ENCODE measurements at regions not wholly inside any gene's neighbourhood (a gene's known extent, or its start where the extent isn't known, plus 50 kb on each side); places are given as distances from the start of the nearest gene placed in this dataset.

DNA sequence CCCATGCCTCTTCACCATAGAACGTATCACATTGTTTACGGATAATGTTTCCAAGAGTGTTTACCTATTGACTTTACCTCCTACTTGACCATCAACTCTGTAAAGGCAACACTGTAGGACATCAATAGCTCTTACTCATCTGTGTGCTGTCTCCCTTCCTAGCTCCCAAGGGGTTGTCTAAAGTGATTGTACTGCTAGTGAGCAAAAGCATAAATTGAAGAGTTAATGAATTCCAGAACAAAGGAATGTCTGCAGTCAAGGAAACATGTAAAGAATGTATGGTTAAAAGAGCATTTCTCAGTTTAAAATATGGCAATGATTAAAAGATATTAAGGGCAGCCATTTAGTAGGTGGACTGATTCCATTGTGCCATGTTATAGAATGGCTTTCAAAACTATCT lies 985.4 kb downstream of the TBC1D32 start:
- Histone ChIP-seq H3K9ac (ENCODE audit: low read length in 3 of 3) (no peak overlapping the region), H3K4me3 (ENCODE audit: low read length in 3 of 3) (no peak overlapping the region), H3K36me3 (ENCODE audit: control insufficient read depth in 2 of 3, insufficient read depth in 3 of 3, low read length in 3 of 3) (no peaks in the 10 kb centered on the region), H3K27ac (ENCODE audit: low read depth in 2 of 2, low read length in 2 of 2) (no peak overlapping the region), H3K9me3 (ENCODE audit: control insufficient read depth in 2 of 3, insufficient read depth in 1 of 3, low read length in 3 of 3) (no peaks in the 10 kb centered on the region), H3K27me3 (ENCODE audit: control insufficient read depth, insufficient read depth, low read length) (no peaks in the 10 kb centered on the region), H3K4me1 (ENCODE audit: control insufficient read depth in 2 of 3, insufficient read depth in 2 of 3, low read depth in 1 of 3, low read length in 3 of 3) (no peaks in the 10 kb centered on the region)
- DNase-seq (no peak), FAIRE-seq (no peak)
- TF ChIP-seq, protein P1, sequence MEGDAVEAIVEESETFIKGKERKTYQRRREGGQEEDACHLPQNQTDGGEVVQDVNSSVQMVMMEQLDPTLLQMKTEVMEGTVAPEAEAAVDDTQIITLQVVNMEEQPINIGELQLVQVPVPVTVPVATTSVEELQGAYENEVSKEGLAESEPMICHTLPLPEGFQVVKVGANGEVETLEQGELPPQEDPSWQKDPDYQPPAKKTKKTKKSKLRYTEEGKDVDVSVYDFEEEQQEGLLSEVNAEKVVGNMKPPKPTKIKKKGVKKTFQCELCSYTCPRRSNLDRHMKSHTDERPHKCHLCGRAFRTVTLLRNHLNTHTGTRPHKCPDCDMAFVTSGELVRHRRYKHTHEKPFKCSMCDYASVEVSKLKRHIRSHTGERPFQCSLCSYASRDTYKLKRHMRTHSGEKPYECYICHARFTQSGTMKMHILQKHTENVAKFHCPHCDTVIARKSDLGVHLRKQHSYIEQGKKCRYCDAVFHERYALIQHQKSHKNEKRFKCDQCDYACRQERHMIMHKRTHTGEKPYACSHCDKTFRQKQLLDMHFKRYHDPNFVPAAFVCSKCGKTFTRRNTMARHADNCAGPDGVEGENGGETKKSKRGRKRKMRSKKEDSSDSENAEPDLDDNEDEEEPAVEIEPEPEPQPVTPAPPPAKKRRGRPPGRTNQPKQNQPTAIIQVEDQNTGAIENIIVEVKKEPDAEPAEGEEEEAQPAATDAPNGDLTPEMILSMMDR (IDR thresholded peaks at IDR 0.05; ENCODE audit: borderline replicate concordance, extremely low read depth, insufficient read depth): no peak
- intact Hi-C loops (cut with DNase I): no loop called here

- Histone ChIP-seq H3K36me3 (ENCODE audit: control insufficient read depth in 2 of 3, insufficient read depth in 3 of 3, low read length in 3 of 3) (no peaks in the 10 kb centered on the region), H3K27me3 (ENCODE audit: control insufficient read depth, insufficient read depth, low read length) (no peaks in the 10 kb centered on the region), H3K4me3 (ENCODE audit: low read length in 3 of 3) (no peak overlapping the region), H3K9me3 (ENCODE audit: control insufficient read depth in 2 of 3, insufficient read depth in 1 of 3, low read length in 3 of 3) (no peaks in the 10 kb centered on the region), H3K27ac (ENCODE audit: low read depth in 2 of 2, low read length in 2 of 2) (no peak overlapping the region), H3K9ac (ENCODE audit: low read length in 3 of 3) (no peak overlapping the region), H3K4me1 (ENCODE audit: control insufficient read depth in 2 of 3, insufficient read depth in 2 of 3, low read depth in 1 of 3, low read length in 3 of 3) (no peaks in the 10 kb centered on the region)
- no peak for FAIRE-seq
- no peak for DNase-seq
- intact Hi-C loops (cut with DNase I): no loop called here
- TF ChIP-seq, protein P1 (IDR thresholded peaks at IDR 0.05; ENCODE audit: borderline replicate concordance, extremely low read depth, insufficient read depth): no peak
These were observed 979.0 kb upstream of the MAN1A1 start for GRCh38 chr6:120328521-120328920.

DNA sequence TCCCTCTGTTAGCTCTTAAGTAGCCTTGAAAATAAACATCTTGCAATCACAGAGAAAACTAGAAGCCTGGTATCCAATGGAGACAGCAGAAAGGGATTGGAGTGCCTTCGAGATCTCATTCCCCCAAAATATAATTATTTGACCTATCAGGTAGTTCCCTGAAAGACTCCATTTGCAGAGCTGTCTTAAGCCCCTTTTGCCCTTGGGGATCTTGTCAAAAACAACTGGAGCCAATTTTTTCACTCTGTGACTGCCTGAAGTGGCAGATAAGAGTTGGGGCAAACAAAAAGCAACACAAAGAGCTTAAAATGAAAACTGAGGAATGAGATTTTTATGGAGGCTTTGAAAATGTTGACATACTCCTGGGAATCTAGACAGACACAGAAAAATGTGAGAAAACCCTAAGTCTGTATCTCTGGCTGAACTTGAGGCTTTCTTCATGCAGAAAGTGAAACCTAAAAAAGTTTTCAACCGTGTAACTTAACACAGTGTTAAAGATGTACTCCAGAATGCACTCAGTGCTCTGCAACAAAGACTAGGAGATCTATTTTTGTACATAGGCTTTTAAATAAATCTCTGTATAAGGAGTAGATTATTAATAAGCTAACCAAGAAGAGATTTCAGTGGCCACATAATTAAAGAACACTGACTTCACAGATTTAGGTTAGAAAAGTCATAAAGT lies 971.1 kb upstream of the MAN1A1 start:
- no peak for FAIRE-seq
- H3K4me3 ChIP-seq (ENCODE audit: low read length in 3 of 3): no peak overlapping the region
- TF ChIP-seq, protein P1 (IDR thresholded peaks at IDR 0.05; ENCODE audit: borderline replicate concordance, extremely low read depth, insufficient read depth): no peak
- H3K9ac ChIP-seq (ENCODE audit: low read length in 3 of 3): no peak overlapping the region
- DNase-seq: no peak
- H3K27ac ChIP-seq (ENCODE audit: low read depth in 2 of 2, low read length in 2 of 2): no peak overlapping the region
- H3K27me3 ChIP-seq (ENCODE audit: control insufficient read depth, insufficient read depth, low read length): no peaks in the 10 kb centered on the region
- intact Hi-C loops (cut with DNase I): no loop called here
- peaks cover 0 to 5% (median 0%) of the 10 kb centered on the region in 3 donors for H3K9me3 ChIP-seq (ENCODE audit: control insufficient read depth in 2 of 3, insufficient read depth in 1 of 3, low read length in 3 of 3)
- no peaks in the 10 kb centered on the region for H3K4me1 ChIP-seq (ENCODE audit: control insufficient read depth in 2 of 3, insufficient read depth in 2 of 3, low read depth in 1 of 3, low read length in 3 of 3)
- H3K36me3 ChIP-seq (ENCODE audit: control insufficient read depth in 2 of 3, insufficient read depth in 3 of 3, low read length in 3 of 3): no peaks in the 10 kb centered on the region

DNA sequence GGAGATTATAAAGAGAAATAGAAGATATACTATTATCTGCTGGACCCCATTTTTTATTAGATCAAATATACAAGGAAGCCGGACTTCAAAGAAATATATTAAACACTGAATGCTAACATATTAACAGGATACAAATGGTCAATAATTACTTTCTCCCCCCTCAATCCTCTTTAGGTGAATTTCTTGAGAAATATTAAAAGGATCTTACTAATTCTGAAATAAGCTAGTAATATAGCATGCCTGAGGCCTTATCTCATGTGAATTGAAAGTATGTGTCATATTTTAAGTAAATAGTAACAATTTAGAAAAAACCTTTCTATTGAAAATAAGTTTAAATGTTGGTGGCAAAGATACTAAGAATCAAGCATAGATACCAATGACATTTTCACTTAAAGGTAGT lies 954.7 kb upstream of the MAN1A1 start:
- Histone ChIP-seq H3K4me1 (ENCODE audit: control insufficient read depth in 2 of 3, insufficient read depth in 2 of 3, low read depth in 1 of 3, low read length in 3 of 3) (no peaks in the 10 kb centered on the region), H3K4me3 (ENCODE audit: low read length in 3 of 3) (no peak overlapping the region), H3K36me3 (ENCODE audit: control insufficient read depth in 2 of 3, insufficient read depth in 3 of 3, low read length in 3 of 3) (no peaks in the 10 kb centered on the region), H3K9ac (ENCODE audit: low read length in 3 of 3) (no peak overlapping the region), H3K9me3 (ENCODE audit: control insufficient read depth in 2 of 3, insufficient read depth in 1 of 3, low read length in 3 of 3) (no peaks in the 10 kb centered on the region), H3K27ac (ENCODE audit: low read depth in 2 of 2, low read length in 2 of 2) (no peak overlapping the region), H3K27me3 (ENCODE audit: control insufficient read depth, insufficient read depth, low read length) (no peaks in the 10 kb centered on the region)
- intact Hi-C loops (cut with DNase I): no loop called here
- FAIRE-seq: no peak
- no peak for DNase-seq
- TF ChIP-seq, protein P1 (IDR thresholded peaks at IDR 0.05; ENCODE audit: borderline replicate concordance, extremely low read depth, insufficient read depth): no peak

All from kidney (tissue), 13 donors.